GM19193 (cell line): ENCODE measurements at regions not wholly inside any gene's neighbourhood (a gene's known extent, or its start where the extent isn't known, plus 50 kb on each side); places are given as distances from the start of the nearest gene placed in this dataset.

Experiments used
- POLR2A ChIP-seq: IDR thresholded peaks from 4 replicates; pipeline ENCODE4 v1.6.1; 2011; ENCODE audit not compliant: insufficient read depth, insufficient read length; ENCODE audit errors: extremely low read depth

- TF ChIP-seq POLR2A, result no peak
Observed at GRCh38 chr21:24163539-24163938, 1443.7 kb downstream of the MRPL39 start.

- no peak for TF ChIP-seq POLR2A
Observed at GRCh38 chr21:24160528-24160927, 1446.8 kb downstream of the MRPL39 start.

GRCh38 chr21:24153137-24153536 is 1454.1 kb downstream of the MRPL39 start:
- no peak for TF ChIP-seq POLR2A

GRCh38 chr21:24150753-24151152 is 1456.5 kb downstream of the MRPL39 start:
- TF ChIP-seq POLR2A, result no peak

- no peak for TF ChIP-seq POLR2A
Observed at GRCh38 chr21:24148461-24148860, 1458.8 kb downstream of the MRPL39 start.

- no peak for TF ChIP-seq POLR2A
Observed at GRCh38 chr21:24147674-24148073, 1459.6 kb downstream of the MRPL39 start.

- TF ChIP-seq POLR2A, result no peak
Observed at GRCh38 chr21:24131056-24131455, 1476.2 kb downstream of the MRPL39 start.

- TF ChIP-seq POLR2A, result no peak
Observed at GRCh38 chr21:24127651-24128050, 1479.6 kb downstream of the MRPL39 start.

GRCh38 chr21:24123785-24124184 is 1483.5 kb downstream of the MRPL39 start:
- TF ChIP-seq POLR2A, result no peak

- TF ChIP-seq POLR2A, result no peak
Observed at GRCh38 chr21:24118738-24119459, 1488.4 kb downstream of the MRPL39 start.

- TF ChIP-seq POLR2A, result no peak
Observed at GRCh38 chr21:24115141-24115540, 1492.1 kb downstream of the MRPL39 start.

- TF ChIP-seq POLR2A, result no peak
Observed at GRCh38 chr21:24112020-24112419, 1495.3 kb downstream of the MRPL39 start.

GRCh38 chr21:24110846-24111245 is 1496.4 kb downstream of the MRPL39 start:
- no peak for TF ChIP-seq POLR2A

- TF ChIP-seq POLR2A, result no peak
Observed at GRCh38 chr21:24097181-24097580, 1510.1 kb downstream of the MRPL39 start.

GRCh38 chr21:24096651-24097050 is 1510.6 kb downstream of the MRPL39 start:
- no peak for TF ChIP-seq POLR2A

- no peak for TF ChIP-seq POLR2A
Observed at GRCh38 chr21:24093032-24093431, 1514.2 kb downstream of the MRPL39 start.

- no peak for TF ChIP-seq POLR2A
Observed at GRCh38 chr21:24076179-24076578, 1531.1 kb downstream of the MRPL39 start.
